Trophoblast cell (in vitro differentiated cells and primary cell): ENCODE measurements at regions not wholly inside any gene's neighbourhood (a gene's known extent, or its start where the extent isn't known, plus 50 kb on each side); places are given as distances from the start of the nearest gene placed in this dataset.
"Not testable (repeated sequence)": the region's sequence is repeated elsewhere in the genome, so short reads cannot be mapped to it uniquely, and the experiment has no call there.

Source experiments
- DNase-seq, 2 donors: peaks; one replicate each; pipeline ENCODE4 v3.0.0-alpha.2; 2016
- H2AFZ ChIP-seq: 2 replicates; pipeline ENCODE4 v1.6.1; 2013; ENCODE audit warnings: low read length, moderate library complexity, mild to moderate bottlenecking; ENCODE audit not compliant: insufficient read depth, poor library complexity
- H2AK5ac ChIP-seq: 2 replicates; pipeline ENCODE4 v1.6.1; 2013; ENCODE audit warnings: mild to moderate bottlenecking, low read length
- H2BK120ac ChIP-seq: 2 replicates; pipeline ENCODE4 v1.6.1; 2013; ENCODE audit warnings: low read length, mild to moderate bottlenecking, moderate library complexity; ENCODE audit not compliant: insufficient read depth, poor library complexity
- H2BK12ac ChIP-seq: 2 replicates; pipeline ENCODE4 v1.6.1; 2013; ENCODE audit warnings: mild to moderate bottlenecking, low read length, moderate library complexity
- H2BK5ac ChIP-seq: 2 replicates; pipeline ENCODE4 v1.6.1; 2013; ENCODE audit warnings: low read length, low read depth, moderate library complexity, mild to moderate bottlenecking; ENCODE audit not compliant: poor library complexity
- H3K14ac ChIP-seq: 2 replicates; pipeline ENCODE4 v1.6.1; 2013; ENCODE audit warnings: mild to moderate bottlenecking, low read length
- H3K18ac ChIP-seq: 2 replicates; pipeline ENCODE4 v1.6.1; 2013; ENCODE audit warnings: mild to moderate bottlenecking, low read length
- H3K23ac ChIP-seq: 2 replicates; pipeline ENCODE4 v1.6.1; 2013; ENCODE audit warnings: low read length
- H3K27ac ChIP-seq: 2 replicates; pipeline ENCODE4 v1.5.1; 2013; ENCODE audit warnings: low read depth, mild to moderate bottlenecking, inconsistent platforms, low read length, moderate library complexity
- H3K27me3 ChIP-seq: 2 replicates; pipeline ENCODE4 v1.6.1; 2013; ENCODE audit warnings: inconsistent platforms, mild to moderate bottlenecking, low read length, moderate library complexity; ENCODE audit not compliant: insufficient read depth
- H3K36me3 ChIP-seq, 2 experiments: 1 replicate in 1 of 2; 2 replicates in 1 of 2; pipeline ENCODE4 v1.6.1; 2013; ENCODE audit warnings: low read length in 2 of 2, mild to moderate bottlenecking in 2 of 2, moderate library complexity in 1 of 2; ENCODE audit not compliant: insufficient read depth in 2 of 2, control insufficient read depth in 1 of 2
- H3K4ac ChIP-seq: 2 replicates; pipeline ENCODE4 v1.6.1; 2013; ENCODE audit warnings: low read depth, mild to moderate bottlenecking, low read length, moderate library complexity
- H3K4me1 ChIP-seq, 2 experiments: 1 replicate in 1 of 2; 2 replicates in 1 of 2; pipeline ENCODE4 v1.6.1; 2013; ENCODE audit warnings: low read length in 2 of 2, mild to moderate bottlenecking in 2 of 2, moderate library complexity in 1 of 2; ENCODE audit not compliant: insufficient read depth in 2 of 2, control insufficient read depth in 1 of 2
- H3K4me2 ChIP-seq: 2 replicates; pipeline ENCODE4 v1.6.1; 2013; ENCODE audit warnings: inconsistent platforms, mild to moderate bottlenecking, low read length, moderate library complexity
- H3K4me3 ChIP-seq: 2 replicates; pipeline ENCODE4 v1.5.1; 2013; ENCODE audit warnings: mild to moderate bottlenecking, low read depth, low read length, inconsistent platforms
- H3K79me1 ChIP-seq: one replicate; pipeline ENCODE4 v1.6.1; 2013; ENCODE audit warnings: low read length
- H3K79me2 ChIP-seq: 2 replicates; pipeline ENCODE4 v1.6.1; 2013; ENCODE audit warnings: low read length, mild to moderate bottlenecking; ENCODE audit not compliant: control insufficient read depth, insufficient read depth, poor library complexity
- H3K9ac ChIP-seq: 2 replicates; pipeline ENCODE4 v1.6.1; 2013; ENCODE audit warnings: mild to moderate bottlenecking, low read length
- H3K9me3 ChIP-seq: 2 replicates; pipeline ENCODE4 v1.6.1; 2013; ENCODE audit warnings: low read depth, mild to moderate bottlenecking, control low read depth, inconsistent platforms, low read length; ENCODE audit not compliant: insufficient read depth
- H4K12ac ChIP-seq: 2 replicates; pipeline ENCODE4 v1.6.1; 2013; ENCODE audit warnings: low read depth, mild to moderate bottlenecking, low read length, moderate library complexity
- H4K8ac ChIP-seq: 2 replicates; pipeline ENCODE4 v1.6.1; 2013; ENCODE audit warnings: low read depth, mild to moderate bottlenecking, low read length, moderate library complexity
- H4K91ac ChIP-seq: one replicate; pipeline ENCODE4 v1.6.1; 2013; ENCODE audit warnings: low read depth, mild to moderate bottlenecking, low read length, moderate library complexity
- WGBS: extraction: QIAGEN DNeasy Blood & Tissue Kit; methylation state at CpG from one replicate; pipeline ENCODE4 v1.1.7; 2013; ENCODE audit warnings: missing lambda C conversion rate; ENCODE audit not compliant: insufficient read length, insufficient coverage; ENCODE audit errors: extremely low coverage; 5-methylcytosine and 5-hydroxymethylcytosine counted together

- peak overlapping the region; percentile 96 for H4K8ac ChIP-seq
- H3K79me1 ChIP-seq: peaks cover 17% of the 10 kb centered on the region
- no peak overlapping the region for H3K23ac ChIP-seq
- H4K91ac ChIP-seq: peak overlapping the region; percentile 100
- peak overlapping the region; percentile 99 for H2BK12ac ChIP-seq
- no peak overlapping the region for H2AFZ ChIP-seq
- no peaks in the 10 kb centered on the region for H3K9me3 ChIP-seq
- H3K18ac ChIP-seq: no peak overlapping the region
- peaks cover 1% of the 10 kb centered on the region for H3K79me2 ChIP-seq
- no peaks in the 10 kb centered on the region for H3K36me3 ChIP-seq
- H3K9ac ChIP-seq: no peak overlapping the region
- peak overlapping the region; percentile 100 for H3K4ac ChIP-seq
- WGBS: no CpG with 5 or more reads among the region's 3 CpGs
- no peak overlapping the region for H3K4me3 ChIP-seq
- peak overlapping the region; percentile 74 for H4K12ac ChIP-seq
- peak overlapping the region; percentile 90 for H3K27ac ChIP-seq
- no peaks in the 10 kb centered on the region for H3K27me3 ChIP-seq
- H2BK120ac ChIP-seq: peak overlapping the region; percentile 100
- peak overlapping the region; percentile 99 for H2BK5ac ChIP-seq
- no peak for DNase-seq
- H2AK5ac ChIP-seq: no peak overlapping the region
- no peak overlapping the region for H3K4me2 ChIP-seq
- H3K4me1 ChIP-seq: peaks cover 0 to 2% of the 10 kb centered on the region in 2 experiments
- H3K14ac ChIP-seq: peak overlapping the region; percentile 94
Observed at GRCh38 chr10:53440601-53441000, 668.0 kb upstream of the MBL2 start.

DNA sequence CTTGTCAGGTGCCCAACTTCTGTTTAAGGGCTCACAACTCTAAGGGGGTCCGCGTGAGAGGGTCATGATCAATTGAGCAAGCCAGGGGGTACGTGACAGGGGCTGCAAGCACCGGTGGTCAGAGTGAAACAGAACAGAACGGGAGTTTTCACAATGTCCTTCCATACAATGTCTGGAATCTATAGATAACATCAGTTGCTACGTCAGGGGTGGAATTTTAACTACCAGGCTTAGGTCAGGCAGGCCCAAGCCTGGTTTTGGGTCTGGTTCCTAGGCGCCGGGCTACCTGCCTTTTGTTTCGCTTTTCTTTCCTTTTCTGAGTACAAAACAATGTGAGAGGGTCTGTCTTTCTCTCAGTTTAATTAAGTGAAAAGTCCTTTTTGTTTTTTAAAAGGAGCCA lies 666.5 kb upstream of the MBL2 start:
- not testable (repeated sequence) for H3K79me2 ChIP-seq, H3K4ac ChIP-seq, H3K36me3 ChIP-seq, H3K23ac ChIP-seq, H2AFZ ChIP-seq, H3K9ac ChIP-seq, H3K9me3 ChIP-seq, H4K12ac ChIP-seq, H2AK5ac ChIP-seq, H3K4me3 ChIP-seq, H3K14ac ChIP-seq, H3K18ac ChIP-seq, H2BK12ac ChIP-seq, H4K8ac ChIP-seq, H3K4me2 ChIP-seq, H3K27me3 ChIP-seq, H3K4me1 ChIP-seq
- Histone ChIP-seq H2BK120ac (peak overlapping the region; percentile 24), H3K79me1 (peaks cover 15% of the 10 kb centered on the region), H2BK5ac (peak overlapping the region; percentile 4), H4K91ac (peak overlapping the region; percentile 35), H3K27ac (peak overlapping the region; percentile 99)
- peak; percentile 51 to 87 for DNase-seq
- WGBS: no CpG with 5 or more reads among the region's 9 CpGs

- H3K9ac ChIP-seq: no peak overlapping the region
- H3K18ac ChIP-seq: no peak overlapping the region
- H2BK12ac ChIP-seq: no peak overlapping the region
- H2AK5ac ChIP-seq: no peak overlapping the region
- WGBS: no CpG with 5 or more reads among the region's 4 CpGs
- H3K4me3 ChIP-seq: no peak overlapping the region
- no peak overlapping the region for H3K27ac ChIP-seq
- peak overlapping the region; percentile 22 for H2BK120ac ChIP-seq
- no peak overlapping the region for H3K23ac ChIP-seq
- peak overlapping the region; percentile 73 for H2BK5ac ChIP-seq
- H3K4me2 ChIP-seq: no peak overlapping the region
- no peak overlapping the region for H3K14ac ChIP-seq
- no peak overlapping the region for H4K8ac ChIP-seq
- no peak overlapping the region for H4K12ac ChIP-seq
- peaks cover 9% of the 10 kb centered on the region for H3K79me1 ChIP-seq
- H3K79me2 ChIP-seq: peaks cover 1% of the 10 kb centered on the region
- no peak overlapping the region for H2AFZ ChIP-seq
- H3K27me3 ChIP-seq: no peaks in the 10 kb centered on the region
- no peak overlapping the region for H3K4ac ChIP-seq
- no peaks in the 10 kb centered on the region for H3K36me3 ChIP-seq
- no peak for DNase-seq
- H3K4me1 ChIP-seq: no peaks in the 10 kb centered on the region
- H4K91ac ChIP-seq: no peak overlapping the region
- no peaks in the 10 kb centered on the region for H3K9me3 ChIP-seq
Observed at GRCh38 chr10:53434413-53434812, 661.8 kb upstream of the MBL2 start.

GRCh38 chr10:53432035-53432434 lies 659.5 kb upstream of the MBL2 start:
- 100% methylated on average over 1 of the region's 2 CpGs for WGBS
- no peak overlapping the region for H4K12ac ChIP-seq

More at GRCh38 chr10:53432035-53432434, 659.5 kb upstream of the MBL2 start:
- H3K4me3 ChIP-seq: no peak overlapping the region
- H2BK5ac ChIP-seq: no peak overlapping the region
- H3K79me1 ChIP-seq: peaks cover 5% of the 10 kb centered on the region
- H3K18ac ChIP-seq: no peak overlapping the region
- no peaks in the 10 kb centered on the region for H3K27me3 ChIP-seq
- no peaks in the 10 kb centered on the region for H3K9me3 ChIP-seq
- H3K79me2 ChIP-seq: peaks cover 1% of the 10 kb centered on the region
- H3K23ac ChIP-seq: no peak overlapping the region
- H3K27ac ChIP-seq: no peak overlapping the region
- H2AFZ ChIP-seq: no peak overlapping the region
- DNase-seq: no peak
- no peak overlapping the region for H3K14ac ChIP-seq
- no peak overlapping the region for H3K4ac ChIP-seq
- H4K91ac ChIP-seq: no peak overlapping the region
- no peak overlapping the region for H2BK120ac ChIP-seq
- no peak overlapping the region for H3K4me2 ChIP-seq
- H2BK12ac ChIP-seq: no peak overlapping the region
- no peaks in the 10 kb centered on the region for H3K36me3 ChIP-seq
- no peaks in the 10 kb centered on the region for H3K4me1 ChIP-seq
- H2AK5ac ChIP-seq: no peak overlapping the region
- no peak overlapping the region for H3K9ac ChIP-seq
- H4K8ac ChIP-seq: no peak overlapping the region
